ENCODE measurements at regions not wholly inside any gene's neighbourhood (a gene's known extent, or its start where the extent isn't known, plus 50 kb on each side); places are given as distances from the start of the nearest gene placed in this dataset.

GRCh38 chrX:131789664-131790063 is 233.4 kb upstream of the STK26 start:
- Histone ChIP-seq H3K4me1 (ENCODE audit: control insufficient read depth in 1 of 2, insufficient read depth in 2 of 2, low read length in 2 of 2) (no peaks in the 10 kb centered on the region), H3K79me2 (ENCODE audit: insufficient read depth, low read length) (no peaks in the 10 kb centered on the region), H4K20me1 (ENCODE audit: insufficient read depth) (no peaks in the 10 kb centered on the region), H3K9me2 (ENCODE audit: insufficient read depth) (no peaks in the 10 kb centered on the region), H3K4me3 (replicated peaks in 1 of 2; ENCODE audit: low read depth in 1 of 2, low read length in 2 of 2) (no peak overlapping the region), H3K4me2 (ENCODE audit: low read length) (no peak overlapping the region), H3K27me3 (ENCODE audit: insufficient read depth, low read length) (no peaks in the 10 kb centered on the region), H3K9ac (ENCODE audit: low read length) (no peak overlapping the region), H3K27ac (ENCODE audit: low read depth, low read length) (no peak overlapping the region), H3K36me3 (ENCODE audit: control insufficient read depth in 1 of 2, insufficient read depth in 2 of 2, low read length in 2 of 2) (peaks cover 4 to 9% of the 10 kb centered on the region in 2 experiments; a peak in 2 of 4 replicates), H3K9me3 (ENCODE audit: control insufficient read depth in 1 of 2, insufficient read depth in 1 of 2, low read depth in 1 of 2, low read length in 2 of 2) (no peaks in the 10 kb centered on the region), H2AFZ (ENCODE audit: low read depth, low read length, poor library complexity, severe bottlenecking) (no peak overlapping the region)
- CTCF ChIA-PET = no interaction called here
- DNase-seq (ENCODE audit: low read depth, low spot score) = no peak
- intact Hi-C loops (cut with micrococcal nuclease) = no loop called here
- TF ChIP-seq ZBTB33 (IDR thresholded peaks at IDR 0.05; ENCODE audit: extremely low read depth, insufficient replicate concordance, low read length) (no peak), SP1 (IDR thresholded peaks at IDR 0.05; ENCODE audit: low read depth) (no peak), EZH2 (IDR thresholded peaks at IDR 0.05) (no peak), EZH2phosphoT487 (IDR thresholded peaks at IDR 0.05; ENCODE audit: borderline replicate concordance) (no peak), ATF3 (IDR thresholded peaks at IDR 0.05) (no peak), SRF (IDR thresholded peaks at IDR 0.05; ENCODE audit: low read depth) (no peak), POLR2A (IDR thresholded peaks at IDR 0.05; ENCODE audit: borderline replicate concordance, extremely low read depth, insufficient read depth, insufficient read length) (no peak), CTCF (IDR thresholded peaks at IDR 0.05 in 2 of 3, conservative IDR thresholded peaks at IDR 0.05 in 1 of 3; ENCODE audit: borderline replicate concordance in 1 of 3, insufficient read depth in 1 of 3, low read depth in 2 of 3, low read length in 2 of 3) (no peak), EGR1 (IDR thresholded peaks at IDR 0.05; ENCODE audit: low read depth) (no peak), FOSL1 (IDR thresholded peaks at IDR 0.05; ENCODE audit: low read depth) (no peak), ZNF274 (IDR thresholded peaks at IDR 0.05; ENCODE audit: low read depth, low read length) (no peak), SIN3A (IDR thresholded peaks at IDR 0.05; ENCODE audit: low read depth) (no peak), MAX (IDR thresholded peaks at IDR 0.05) (no peak), JUND (IDR thresholded peaks at IDR 0.05) (no peak), ZFX (IDR thresholded peaks at IDR 0.05) (no peak), YY1 (IDR thresholded peaks at IDR 0.05; ENCODE audit: extremely low read depth, insufficient replicate concordance, low read depth, low read length) (no peak), TCF7L2 (IDR thresholded peaks at IDR 0.05; ENCODE audit: borderline replicate concordance, extremely low read depth, insufficient read depth, insufficient read length) (no peak), POLR2AphosphoS5 (IDR thresholded peaks at IDR 0.05; ENCODE audit: low read depth, low read length) (no peak), CBX3 (IDR thresholded peaks at IDR 0.05; ENCODE audit: low read depth) (no peak)
- TF ChIP-seq, protein P1, sequence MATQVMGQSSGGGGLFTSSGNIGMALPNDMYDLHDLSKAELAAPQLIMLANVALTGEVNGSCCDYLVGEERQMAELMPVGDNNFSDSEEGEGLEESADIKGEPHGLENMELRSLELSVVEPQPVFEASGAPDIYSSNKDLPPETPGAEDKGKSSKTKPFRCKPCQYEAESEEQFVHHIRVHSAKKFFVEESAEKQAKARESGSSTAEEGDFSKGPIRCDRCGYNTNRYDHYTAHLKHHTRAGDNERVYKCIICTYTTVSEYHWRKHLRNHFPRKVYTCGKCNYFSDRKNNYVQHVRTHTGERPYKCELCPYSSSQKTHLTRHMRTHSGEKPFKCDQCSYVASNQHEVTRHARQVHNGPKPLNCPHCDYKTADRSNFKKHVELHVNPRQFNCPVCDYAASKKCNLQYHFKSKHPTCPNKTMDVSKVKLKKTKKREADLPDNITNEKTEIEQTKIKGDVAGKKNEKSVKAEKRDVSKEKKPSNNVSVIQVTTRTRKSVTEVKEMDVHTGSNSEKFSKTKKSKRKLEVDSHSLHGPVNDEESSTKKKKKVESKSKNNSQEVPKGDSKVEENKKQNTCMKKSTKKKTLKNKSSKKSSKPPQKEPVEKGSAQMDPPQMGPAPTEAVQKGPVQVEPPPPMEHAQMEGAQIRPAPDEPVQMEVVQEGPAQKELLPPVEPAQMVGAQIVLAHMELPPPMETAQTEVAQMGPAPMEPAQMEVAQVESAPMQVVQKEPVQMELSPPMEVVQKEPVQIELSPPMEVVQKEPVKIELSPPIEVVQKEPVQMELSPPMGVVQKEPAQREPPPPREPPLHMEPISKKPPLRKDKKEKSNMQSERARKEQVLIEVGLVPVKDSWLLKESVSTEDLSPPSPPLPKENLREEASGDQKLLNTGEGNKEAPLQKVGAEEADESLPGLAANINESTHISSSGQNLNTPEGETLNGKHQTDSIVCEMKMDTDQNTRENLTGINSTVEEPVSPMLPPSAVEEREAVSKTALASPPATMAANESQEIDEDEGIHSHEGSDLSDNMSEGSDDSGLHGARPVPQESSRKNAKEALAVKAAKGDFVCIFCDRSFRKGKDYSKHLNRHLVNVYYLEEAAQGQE (IDR thresholded peaks at IDR 0.05; ENCODE audit: low read depth) = no peak
- no TSS peak for BruUV-seq (replicated peaks)
- RAD21 ChIA-PET (ENCODE audit: low non-redundant PET in 1 of 2, low total read pairs in 2 of 2, uncharacterized antibody in 2 of 2, unreplicated experiment in 2 of 2) = interaction anchor here in 1 of 2 experiments (0.6 kb wide), 1 partner anchor 826 kb away, joined by 4 read pairs; no protein-coding TSS in a partner anchor
- POLR2A ChIA-PET = no interaction called here
- ATAC-seq = no peak
